ENCODE measurements at regions not wholly inside any gene's neighbourhood (a gene's known extent, or its start where the extent isn't known, plus 50 kb on each side); places are given as distances from the start of the nearest gene placed in this dataset.
"Not testable (repeated sequence)": the region's sequence is repeated elsewhere in the genome, so short reads cannot be mapped to it uniquely, and the experiment has no call there.

DNA sequence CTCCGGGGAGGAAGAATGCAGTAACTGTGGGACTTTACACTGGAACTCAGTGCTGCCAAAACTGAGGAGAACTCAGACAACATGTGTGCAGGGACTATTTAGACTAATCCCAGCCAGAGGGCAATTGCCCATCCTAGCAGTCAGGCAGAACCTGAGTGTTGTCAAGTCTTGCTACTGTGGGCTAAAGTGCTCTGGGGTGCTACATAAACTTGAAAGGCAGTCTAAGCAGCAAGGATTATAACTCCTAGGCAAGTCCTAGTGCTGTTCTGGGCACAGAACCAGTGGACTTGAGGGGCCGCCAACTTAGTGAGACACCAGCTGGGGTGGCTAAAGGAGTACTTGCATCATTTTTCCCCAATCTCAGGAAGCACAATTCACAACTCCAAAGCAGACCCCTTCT is 363.8 kb upstream of the PTCHD4 start:
- no peak for DNase-seq

DNA sequence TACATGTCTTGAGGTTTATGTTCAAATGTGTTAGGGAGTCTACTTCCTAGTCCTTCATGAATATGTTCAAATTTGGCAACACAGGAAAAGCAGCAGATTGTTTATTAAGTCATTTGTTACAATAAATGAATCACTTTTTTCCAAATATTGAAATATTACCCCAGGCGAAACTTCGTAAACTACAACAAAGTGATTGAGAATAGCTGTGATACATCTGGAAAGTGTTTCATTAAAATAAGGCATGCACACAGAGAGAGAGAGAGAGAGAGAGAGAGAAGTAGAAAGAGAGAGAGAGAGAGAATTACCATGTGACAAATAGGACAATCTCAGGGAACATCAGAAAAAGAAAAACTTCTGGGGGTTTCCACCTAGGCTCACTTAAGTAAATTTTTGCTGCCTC is 363.1 kb upstream of the PTCHD4 start:
- no peak for DNase-seq

DNA sequence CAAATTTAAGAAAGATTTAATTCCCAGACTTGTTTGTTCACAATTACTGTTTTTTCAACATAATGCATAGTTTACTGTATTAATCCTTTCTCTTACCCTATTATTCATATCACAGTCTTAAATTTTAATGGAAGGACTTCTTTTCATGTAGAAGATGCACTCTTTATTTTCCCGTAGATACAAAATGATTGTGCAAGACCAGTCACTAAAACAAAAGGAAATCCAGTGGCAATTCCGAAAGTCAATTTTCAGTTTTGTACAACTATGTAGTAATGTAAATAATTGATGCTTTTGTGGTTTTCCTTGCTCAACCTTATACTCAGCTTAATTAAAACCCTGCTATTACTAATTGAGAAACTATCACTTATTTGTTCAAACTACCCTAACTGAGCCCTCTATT is 361.5 kb upstream of the PTCHD4 start:
- no peak for DNase-seq

DNA sequence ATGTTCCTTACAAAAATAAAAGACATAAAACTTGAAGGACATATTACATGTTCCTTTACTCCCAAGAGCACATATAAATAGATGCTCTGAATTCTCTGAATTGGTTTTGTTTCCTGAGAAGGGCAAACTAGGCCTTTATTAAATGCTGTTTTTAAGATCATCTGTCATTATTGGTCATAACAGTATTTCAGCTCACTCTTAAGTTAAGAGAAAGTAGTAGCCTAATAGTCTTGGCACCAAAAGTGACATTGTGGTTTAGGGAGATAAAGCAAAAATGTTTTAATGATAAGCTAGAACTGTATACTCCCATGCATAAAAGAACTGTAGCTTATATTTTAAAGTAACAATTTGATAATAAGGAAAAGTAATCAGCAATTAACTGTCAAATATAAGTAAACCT is 361.1 kb upstream of the PTCHD4 start:
- DNase-seq: no peak

DNA sequence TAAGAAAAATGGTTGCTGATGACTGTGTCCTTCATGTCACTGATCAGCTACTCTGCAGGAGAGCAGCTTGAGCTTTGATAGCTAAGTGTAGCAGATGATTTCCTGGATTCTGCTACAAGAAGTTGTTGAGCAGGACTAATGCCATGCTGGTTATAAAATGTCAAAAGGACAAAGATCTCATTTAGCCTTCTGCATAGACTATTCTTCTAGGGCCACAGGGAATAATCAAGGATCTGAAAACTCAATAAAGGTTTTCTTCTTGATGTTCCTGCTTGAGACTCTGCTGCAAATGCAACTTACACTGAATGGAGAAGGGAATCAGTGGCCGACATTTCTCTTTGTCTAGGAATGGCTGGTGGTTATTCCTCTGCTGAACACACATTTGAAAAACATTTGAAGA is 360.3 kb upstream of the PTCHD4 start:
- no peak for DNase-seq

DNA sequence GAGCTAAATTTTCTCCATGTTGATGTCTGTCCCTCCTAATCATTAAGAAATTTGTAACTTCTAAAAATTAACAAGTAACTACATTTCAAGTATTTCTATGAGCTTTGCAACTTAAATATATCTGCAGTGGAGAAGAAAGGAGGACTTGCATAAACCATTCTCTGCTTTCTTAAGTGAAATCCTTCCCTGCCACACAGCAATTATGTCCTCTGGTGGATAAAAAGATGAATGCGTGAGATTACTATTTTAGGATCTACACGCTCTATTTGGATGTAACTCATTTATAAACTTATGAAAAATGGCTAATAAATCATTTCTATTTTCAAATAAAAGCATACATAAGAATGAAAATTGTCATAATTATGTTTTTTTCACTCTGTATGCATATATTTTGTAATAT is 338.0 kb upstream of the PTCHD4 start:
- DNase-seq: no peak

DNA sequence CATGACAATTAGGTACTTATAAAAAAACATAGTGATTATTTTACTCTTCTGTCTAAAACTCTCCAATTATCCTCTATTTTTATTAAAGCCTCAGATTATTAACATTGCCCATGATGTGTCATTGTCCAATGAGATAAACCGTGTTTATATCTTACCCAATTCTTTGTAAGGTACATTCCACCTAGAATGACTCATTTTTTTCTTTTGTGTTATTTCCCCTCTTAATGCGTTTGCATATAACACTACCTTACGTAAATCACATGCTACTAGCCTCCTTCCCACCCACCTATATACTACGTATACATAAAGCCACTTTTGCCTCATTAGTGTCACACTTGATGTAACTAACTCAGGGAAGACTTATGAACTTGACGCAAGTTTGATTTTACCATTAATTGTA is 336.3 kb upstream of the PTCHD4 start:
- DNase-seq: no peak

DNA sequence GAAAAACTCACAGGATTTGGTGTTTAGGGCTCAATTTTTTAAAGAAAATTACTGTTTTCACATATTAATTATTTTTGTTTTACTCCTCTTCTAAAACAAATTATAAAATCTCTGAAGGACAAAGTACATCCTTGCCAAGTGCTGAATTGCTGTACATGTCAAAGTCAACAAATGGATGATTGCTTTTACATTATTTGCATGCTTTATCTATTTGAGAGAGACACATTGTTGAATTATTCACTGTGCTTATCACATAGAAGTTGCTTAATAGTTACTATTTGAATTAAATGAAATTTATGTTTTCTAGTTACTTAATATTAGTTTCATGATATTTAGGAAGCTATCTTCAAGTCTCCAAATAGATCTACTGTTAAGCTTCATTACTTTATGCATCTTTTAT is 318.6 kb upstream of the PTCHD4 start:
- no peak for DNase-seq

DNA sequence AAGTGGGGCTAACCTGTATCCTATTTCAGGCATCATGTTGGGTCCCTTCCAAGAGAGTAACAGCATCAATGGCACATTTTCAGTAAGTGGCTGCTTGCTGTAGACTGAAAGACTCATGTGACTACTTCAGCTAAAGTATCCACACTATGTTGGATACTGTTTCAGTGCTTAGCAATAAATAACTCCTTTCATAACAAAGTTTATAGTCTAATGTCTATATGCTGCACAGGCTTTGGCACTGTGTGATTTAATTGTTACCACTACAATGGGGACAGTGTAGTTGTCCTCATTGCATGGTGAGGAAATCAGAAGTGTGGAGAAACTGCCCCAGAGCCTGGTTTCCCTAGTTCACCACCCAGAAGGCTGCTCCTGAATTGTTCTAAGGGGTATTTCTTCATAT is 318.0 kb upstream of the PTCHD4 start:
- DNase-seq: peak; percentile 11

DNA sequence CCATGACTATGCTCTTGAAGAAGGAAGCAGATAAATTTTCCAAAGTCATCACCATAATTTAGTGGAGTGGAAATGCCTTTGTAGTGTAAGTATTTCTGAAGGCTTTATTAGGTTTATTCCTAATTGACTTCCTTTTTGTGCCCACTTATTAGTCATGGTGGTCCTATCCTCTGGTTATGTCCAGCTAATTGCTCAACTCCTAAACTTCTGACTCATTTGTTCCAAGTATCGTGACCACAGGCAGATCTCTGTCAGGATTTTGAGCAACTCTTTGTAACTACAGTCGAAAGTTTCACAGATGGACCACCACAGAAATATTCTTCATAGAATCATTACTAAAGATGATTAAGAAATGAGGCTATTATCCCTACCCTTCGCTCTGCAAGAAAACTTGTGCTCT is 315.6 kb upstream of the PTCHD4 start:
- peak; percentile 87 for DNase-seq

DNA sequence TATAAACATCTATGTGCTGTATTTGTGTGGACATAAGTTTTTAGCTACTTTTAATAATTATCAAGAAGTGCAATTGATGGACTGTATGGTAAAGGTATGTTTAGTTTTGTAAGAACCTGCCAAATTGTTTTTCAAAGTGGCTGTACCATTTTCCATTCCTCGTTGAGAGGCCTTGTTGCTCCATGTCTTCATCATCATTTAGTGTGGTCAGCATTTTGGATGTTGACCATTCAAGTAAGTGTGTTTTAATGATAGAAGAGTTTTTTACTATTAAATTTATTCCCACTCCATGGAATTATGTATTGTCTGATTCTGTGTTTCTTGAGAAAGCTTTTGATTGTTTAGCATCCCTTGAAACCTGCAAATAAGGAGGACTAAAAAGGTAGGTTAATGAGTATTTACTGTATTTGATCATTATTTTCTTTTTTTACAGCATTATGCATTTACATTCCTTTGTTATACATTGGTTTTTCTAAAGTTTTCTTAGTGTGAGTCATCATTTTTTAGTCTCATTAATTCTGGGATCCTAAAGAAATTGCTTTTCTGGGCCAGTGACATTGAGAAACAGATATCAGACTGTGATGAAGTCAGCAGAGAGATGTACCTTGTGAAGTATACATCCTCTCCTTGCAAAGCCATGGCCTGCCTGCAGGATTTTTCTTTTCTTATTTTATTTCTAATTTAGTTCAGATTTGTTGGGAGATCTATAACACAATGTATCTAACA is 312.8 kb upstream of the PTCHD4 start:
- peak; percentile 66 for DNase-seq

DNA sequence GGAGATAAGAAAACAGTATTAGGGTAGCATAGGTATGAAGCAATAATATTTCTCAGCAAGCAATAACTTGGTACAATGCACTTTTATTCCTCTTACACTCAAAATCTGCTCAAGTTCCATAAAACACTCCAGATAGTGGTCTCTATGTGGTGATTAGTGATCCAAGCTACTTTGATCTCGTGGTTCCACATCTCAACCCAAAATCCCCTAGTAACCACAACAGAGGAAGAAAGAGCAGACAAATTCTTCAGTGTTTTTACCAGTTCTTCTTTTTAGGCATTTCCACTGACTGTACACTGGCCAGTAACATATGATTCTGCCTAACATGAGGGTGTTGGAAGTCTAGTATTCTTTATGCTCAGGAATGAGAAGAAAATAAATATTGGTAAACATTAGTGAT is 309.0 kb upstream of the PTCHD4 start:
- DNase-seq: no peak

DNA sequence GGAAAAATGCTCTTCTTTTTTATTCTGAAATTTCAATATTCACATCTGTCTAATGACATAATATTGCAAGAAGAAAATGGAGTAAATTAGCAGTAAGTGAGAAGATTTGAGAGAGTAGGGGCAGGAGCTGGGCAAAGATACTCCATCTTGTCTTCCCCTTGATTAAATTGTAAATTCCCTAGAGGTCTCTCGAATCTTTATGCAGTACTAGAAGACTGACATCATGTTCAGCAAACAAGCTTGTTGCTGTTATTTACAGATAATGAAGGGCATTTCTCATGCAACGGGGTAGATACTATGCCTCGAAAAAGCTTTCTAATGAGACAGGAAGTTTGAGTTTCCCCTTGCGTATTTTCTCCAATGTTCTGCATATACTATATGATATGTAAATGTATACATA is 306.9 kb upstream of the PTCHD4 start:
- no peak for DNase-seq

DNA sequence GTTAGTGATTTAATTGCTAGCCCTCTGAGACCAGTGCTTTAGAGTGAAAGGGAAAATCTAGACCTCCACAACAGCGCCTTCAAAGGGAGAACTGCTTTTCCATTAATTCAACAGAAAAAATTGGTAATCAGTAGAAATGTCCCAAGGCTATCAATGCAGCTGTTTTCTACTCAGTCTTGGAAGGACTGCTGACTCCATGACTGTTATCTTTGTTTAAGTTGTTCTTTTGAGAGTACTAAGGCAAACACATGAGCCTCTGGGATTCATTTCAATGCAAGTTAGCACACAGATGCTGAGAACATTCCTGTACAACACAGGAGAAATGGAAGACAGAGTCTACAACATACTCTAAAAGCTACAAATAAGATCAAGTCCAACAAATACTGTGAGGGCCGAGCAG is 301.7 kb upstream of the PTCHD4 start:
- DNase-seq: no peak

DNA sequence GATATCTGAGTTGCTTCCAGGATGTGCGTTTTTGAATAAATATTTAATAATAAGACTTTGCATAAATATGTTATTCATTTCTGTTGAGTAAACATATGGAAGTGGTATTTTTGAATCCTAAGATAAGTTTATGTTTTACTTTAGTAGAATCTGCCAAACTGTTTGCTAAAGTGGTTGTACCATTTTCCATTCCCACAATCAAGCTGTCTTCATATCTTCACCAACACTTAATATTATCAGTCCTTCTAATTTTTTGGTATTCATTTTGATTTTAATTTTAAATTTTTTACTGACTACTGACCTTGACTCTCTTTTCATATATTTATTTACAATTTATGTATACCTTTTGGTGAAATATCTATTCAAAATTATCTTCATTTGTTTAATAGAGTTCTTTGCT is 293.9 kb upstream of the PTCHD4 start:
- no peak for DNase-seq

DNA sequence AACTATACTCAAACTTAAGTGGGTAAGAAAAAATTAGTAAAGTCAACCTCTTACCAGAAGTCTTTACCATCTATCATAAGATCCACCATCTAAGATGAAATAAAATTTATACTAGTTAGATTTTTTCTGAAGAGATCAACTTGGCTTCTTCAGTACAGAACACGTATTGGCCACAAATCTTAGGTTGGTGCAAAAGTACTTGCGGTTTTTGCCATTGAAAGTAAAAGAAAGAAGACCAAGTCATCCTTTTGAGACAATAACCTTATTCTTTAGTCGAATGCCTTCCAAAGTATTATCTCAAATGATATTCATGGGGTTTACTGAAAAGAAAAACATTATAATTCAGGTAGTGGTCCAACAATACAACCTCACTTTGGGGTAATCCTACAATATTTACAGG is 292.6 kb upstream of the PTCHD4 start:
- DNase-seq: no peak

DNA sequence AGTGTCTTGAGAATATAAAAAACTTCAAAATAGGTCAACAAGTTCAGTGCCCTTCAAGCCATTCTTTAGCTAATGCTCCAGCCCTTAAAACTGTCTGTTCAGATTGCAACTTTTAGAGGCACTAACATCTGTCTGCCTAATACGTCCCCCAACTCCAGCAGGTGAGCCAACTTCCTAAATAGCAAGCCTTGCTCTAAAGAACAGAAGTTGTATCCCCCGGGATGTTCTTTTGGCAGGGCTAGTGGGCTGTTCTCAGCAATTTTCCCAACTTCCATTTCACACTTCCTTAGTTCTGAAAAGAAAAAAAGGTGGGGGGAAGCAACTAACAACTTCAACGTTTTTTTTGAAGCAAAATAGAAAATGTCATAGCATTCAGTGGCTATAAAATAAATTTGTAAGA is 290.0 kb upstream of the PTCHD4 start:
- DNase-seq: no peak

DNA sequence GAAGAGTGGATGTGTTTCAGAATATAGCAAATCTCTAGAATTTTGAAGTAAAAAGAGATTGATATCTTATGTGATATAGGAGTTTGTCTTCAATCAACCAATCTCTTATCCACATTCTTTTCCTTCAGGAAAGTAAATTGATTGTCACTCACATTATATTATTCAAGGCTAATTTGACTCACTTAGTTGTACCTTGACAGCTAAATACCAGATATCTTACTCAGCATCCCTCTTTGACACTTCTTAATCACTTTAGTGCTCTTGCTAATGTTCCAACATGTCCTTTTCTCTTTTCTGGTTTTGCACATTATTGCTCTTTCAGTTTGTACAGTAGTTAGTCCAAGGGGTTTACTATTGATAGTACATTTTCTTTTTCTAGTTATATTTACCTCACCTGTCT is 286.9 kb upstream of the PTCHD4 start:
- DNase-seq: no peak

DNA sequence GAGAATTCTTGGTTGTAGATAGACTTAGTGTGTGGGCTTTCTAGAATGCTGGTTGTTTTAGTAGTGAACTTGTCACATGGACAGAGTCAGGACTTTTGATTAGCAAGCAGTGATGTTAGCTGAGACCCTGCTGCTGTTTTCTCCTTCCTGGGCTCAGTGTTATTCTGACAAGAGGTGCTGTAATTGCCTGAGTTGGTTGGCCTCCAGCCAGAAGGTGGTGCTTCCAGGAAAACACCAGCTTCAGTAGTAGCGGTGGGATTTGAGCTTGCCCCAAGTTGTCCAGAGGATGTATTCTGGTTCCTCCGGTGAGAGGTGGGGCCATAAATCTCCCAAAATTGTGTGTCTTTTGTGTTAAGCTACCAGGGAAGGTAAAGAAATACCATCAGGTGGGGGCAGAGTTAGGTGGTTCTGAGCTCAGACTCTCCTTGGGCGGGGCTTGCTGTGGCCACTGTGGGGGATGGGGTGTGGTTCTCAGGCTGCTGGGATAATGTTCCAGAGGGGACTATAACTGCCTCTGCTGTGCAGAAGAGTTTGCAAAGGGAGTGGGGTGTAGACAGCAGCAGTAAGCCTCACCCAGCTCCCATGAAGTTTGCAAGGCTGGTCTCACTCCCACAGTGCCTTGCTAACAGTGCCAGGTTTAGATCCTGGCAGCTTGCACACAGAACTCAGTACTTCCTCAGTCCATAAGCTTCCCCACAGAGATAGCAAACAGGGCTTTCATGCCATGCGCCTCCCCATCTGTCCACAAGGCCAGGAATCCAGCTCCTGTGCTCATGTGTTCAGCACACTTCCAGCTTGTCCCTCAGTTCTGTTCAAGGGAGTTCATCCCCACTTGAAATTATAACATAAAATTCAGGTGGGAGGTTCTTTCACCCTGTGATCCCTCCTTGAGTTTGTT is 278.4 kb upstream of the PTCHD4 start:
- no peak for DNase-seq

DNA sequence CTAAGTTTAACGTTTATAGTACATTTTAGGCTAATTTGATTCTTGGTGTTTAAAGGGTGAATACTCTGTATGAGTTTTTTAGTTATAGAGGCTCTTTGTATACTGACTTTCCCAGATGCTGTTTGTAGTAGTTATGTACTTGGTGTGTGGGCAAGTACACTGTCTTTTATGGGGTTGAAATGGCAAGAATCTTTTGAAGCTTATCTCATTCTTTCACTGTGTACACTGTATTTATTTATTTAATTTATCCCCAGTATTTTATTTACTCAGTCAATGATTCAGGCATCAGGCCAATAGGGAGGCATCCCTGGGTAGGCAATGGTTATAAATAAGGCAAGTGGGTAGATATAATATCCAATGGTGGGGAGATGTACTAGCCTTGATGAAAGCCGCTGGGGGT is 277.0 kb upstream of the PTCHD4 start:
- no peak for DNase-seq

DNA sequence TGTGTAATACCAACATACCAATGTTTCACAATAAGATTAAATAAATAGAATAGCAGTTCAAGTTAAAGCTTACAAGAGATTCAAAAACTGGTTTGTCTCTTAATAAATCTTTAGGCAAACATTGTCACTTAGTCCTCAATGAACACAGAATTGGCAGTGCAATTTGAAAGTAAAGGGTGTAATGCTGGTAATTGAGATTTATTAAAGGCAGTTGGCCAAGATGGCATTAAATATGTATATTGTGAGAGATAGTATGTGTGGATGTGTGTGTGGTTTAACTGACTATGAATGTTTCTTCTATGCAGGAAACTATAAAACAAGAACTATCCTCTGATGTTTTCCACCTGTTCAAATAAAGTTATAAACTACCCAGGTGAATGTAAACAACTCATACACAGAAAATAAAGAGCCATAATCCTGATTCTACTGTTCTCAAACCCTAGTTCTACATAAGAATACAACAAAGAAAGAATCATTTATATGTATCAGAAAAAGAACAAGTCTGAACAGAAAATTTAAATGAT is 267.9 kb upstream of the PTCHD4 start:
- DNase-seq: no peak

DNA sequence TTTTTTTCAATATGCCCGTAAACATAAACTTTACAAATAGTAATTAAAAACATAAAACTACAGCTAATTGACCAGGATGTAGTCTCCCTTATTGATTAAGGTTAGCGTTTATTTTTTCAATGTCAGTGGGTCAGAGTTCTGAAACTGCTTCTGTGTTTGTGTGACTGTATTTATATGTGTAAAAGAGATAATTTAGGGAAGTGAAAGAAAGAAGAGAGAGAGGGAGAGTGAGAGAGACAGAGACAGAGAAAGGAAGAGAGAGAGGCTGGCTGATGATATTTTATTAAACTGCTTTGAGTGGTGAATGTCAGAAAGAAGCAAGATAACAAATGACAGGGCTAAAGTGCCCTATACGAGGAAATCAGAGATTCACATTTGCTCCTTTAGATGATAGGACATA is 266.1 kb upstream of the PTCHD4 start:
- DNase-seq: no peak

DNA sequence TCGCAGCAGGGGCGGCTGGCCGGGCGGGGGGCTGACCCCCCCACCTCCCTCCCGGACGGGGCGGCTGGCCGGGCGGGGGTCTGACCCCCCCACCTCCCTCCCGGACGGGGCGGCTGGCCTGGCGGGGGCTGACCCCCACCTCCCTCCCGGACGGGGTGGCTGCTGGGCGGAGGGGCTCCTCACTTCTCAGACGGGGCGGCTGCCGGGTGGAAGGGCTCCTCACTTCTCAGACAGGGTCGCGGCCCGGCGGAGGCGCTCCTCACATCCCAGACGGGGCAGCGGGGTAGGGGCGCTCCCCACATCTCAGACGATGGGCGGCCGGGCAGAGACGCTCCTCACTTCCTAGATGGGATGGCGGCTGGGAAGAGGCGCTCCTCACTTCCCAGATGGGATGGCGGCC is 260.2 kb upstream of the PTCHD4 start:
- not testable (repeated sequence) for DNase-seq

DNA sequence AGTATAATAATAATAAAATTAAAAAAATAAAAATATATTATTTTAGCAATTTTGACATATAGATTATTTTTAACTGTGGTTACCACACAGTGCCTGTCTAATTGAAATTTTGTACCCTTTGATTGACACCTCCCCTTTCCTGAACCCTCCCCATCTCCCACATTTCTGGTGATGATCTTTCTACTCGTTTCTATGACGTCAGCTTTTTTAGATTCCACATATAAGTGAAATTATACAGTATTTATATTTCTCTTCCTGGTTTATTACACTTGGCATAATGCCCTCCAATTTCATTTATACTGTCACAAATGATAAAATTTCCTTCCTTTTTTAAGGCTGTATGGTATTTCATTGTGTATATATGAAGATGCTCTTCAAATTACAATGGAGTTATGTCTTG is 258.1 kb upstream of the PTCHD4 start:
- DNase-seq: no peak
